Trophoblast cell (in vitro differentiated cells and primary cell): ENCODE measurements at regions not wholly inside any gene's neighbourhood (a gene's known extent, or its start where the extent isn't known, plus 50 kb on each side); places are given as distances from the start of the nearest gene placed in this dataset.

Source experiments
- DNase-seq, 2 donors: peaks; one replicate each; pipeline ENCODE4 v3.0.0-alpha.2; 2016
- H2AFZ ChIP-seq: 2 replicates; pipeline ENCODE4 v1.6.1; 2013; ENCODE audit warnings: low read length, moderate library complexity, mild to moderate bottlenecking; ENCODE audit not compliant: insufficient read depth, poor library complexity
- H2AK5ac ChIP-seq: 2 replicates; pipeline ENCODE4 v1.6.1; 2013; ENCODE audit warnings: mild to moderate bottlenecking, low read length
- H2BK120ac ChIP-seq: 2 replicates; pipeline ENCODE4 v1.6.1; 2013; ENCODE audit warnings: low read length, mild to moderate bottlenecking, moderate library complexity; ENCODE audit not compliant: insufficient read depth, poor library complexity
- H2BK12ac ChIP-seq: 2 replicates; pipeline ENCODE4 v1.6.1; 2013; ENCODE audit warnings: mild to moderate bottlenecking, low read length, moderate library complexity
- H2BK5ac ChIP-seq: 2 replicates; pipeline ENCODE4 v1.6.1; 2013; ENCODE audit warnings: low read length, low read depth, moderate library complexity, mild to moderate bottlenecking; ENCODE audit not compliant: poor library complexity
- H3K14ac ChIP-seq: 2 replicates; pipeline ENCODE4 v1.6.1; 2013; ENCODE audit warnings: mild to moderate bottlenecking, low read length
- H3K18ac ChIP-seq: 2 replicates; pipeline ENCODE4 v1.6.1; 2013; ENCODE audit warnings: mild to moderate bottlenecking, low read length
- H3K23ac ChIP-seq: 2 replicates; pipeline ENCODE4 v1.6.1; 2013; ENCODE audit warnings: low read length
- H3K27ac ChIP-seq: 2 replicates; pipeline ENCODE4 v1.5.1; 2013; ENCODE audit warnings: low read depth, mild to moderate bottlenecking, inconsistent platforms, low read length, moderate library complexity
- H3K27me3 ChIP-seq: 2 replicates; pipeline ENCODE4 v1.6.1; 2013; ENCODE audit warnings: inconsistent platforms, mild to moderate bottlenecking, low read length, moderate library complexity; ENCODE audit not compliant: insufficient read depth
- H3K36me3 ChIP-seq, 2 experiments: 1 replicate in 1 of 2; 2 replicates in 1 of 2; pipeline ENCODE4 v1.6.1; 2013; ENCODE audit warnings: low read length in 2 of 2, mild to moderate bottlenecking in 2 of 2, moderate library complexity in 1 of 2; ENCODE audit not compliant: insufficient read depth in 2 of 2, control insufficient read depth in 1 of 2
- H3K4ac ChIP-seq: 2 replicates; pipeline ENCODE4 v1.6.1; 2013; ENCODE audit warnings: low read depth, mild to moderate bottlenecking, low read length, moderate library complexity
- H3K4me1 ChIP-seq, 2 experiments: 1 replicate in 1 of 2; 2 replicates in 1 of 2; pipeline ENCODE4 v1.6.1; 2013; ENCODE audit warnings: low read length in 2 of 2, mild to moderate bottlenecking in 2 of 2, moderate library complexity in 1 of 2; ENCODE audit not compliant: insufficient read depth in 2 of 2, control insufficient read depth in 1 of 2
- H3K4me2 ChIP-seq: 2 replicates; pipeline ENCODE4 v1.6.1; 2013; ENCODE audit warnings: inconsistent platforms, mild to moderate bottlenecking, low read length, moderate library complexity
- H3K4me3 ChIP-seq: 2 replicates; pipeline ENCODE4 v1.5.1; 2013; ENCODE audit warnings: mild to moderate bottlenecking, low read depth, low read length, inconsistent platforms
- H3K79me1 ChIP-seq: one replicate; pipeline ENCODE4 v1.6.1; 2013; ENCODE audit warnings: low read length
- H3K79me2 ChIP-seq: 2 replicates; pipeline ENCODE4 v1.6.1; 2013; ENCODE audit warnings: low read length, mild to moderate bottlenecking; ENCODE audit not compliant: control insufficient read depth, insufficient read depth, poor library complexity
- H3K9ac ChIP-seq: 2 replicates; pipeline ENCODE4 v1.6.1; 2013; ENCODE audit warnings: mild to moderate bottlenecking, low read length
- H3K9me3 ChIP-seq: 2 replicates; pipeline ENCODE4 v1.6.1; 2013; ENCODE audit warnings: low read depth, mild to moderate bottlenecking, control low read depth, inconsistent platforms, low read length; ENCODE audit not compliant: insufficient read depth
- H4K12ac ChIP-seq: 2 replicates; pipeline ENCODE4 v1.6.1; 2013; ENCODE audit warnings: low read depth, mild to moderate bottlenecking, low read length, moderate library complexity
- H4K8ac ChIP-seq: 2 replicates; pipeline ENCODE4 v1.6.1; 2013; ENCODE audit warnings: low read depth, mild to moderate bottlenecking, low read length, moderate library complexity
- H4K91ac ChIP-seq: one replicate; pipeline ENCODE4 v1.6.1; 2013; ENCODE audit warnings: low read depth, mild to moderate bottlenecking, low read length, moderate library complexity
- WGBS: extraction: QIAGEN DNeasy Blood & Tissue Kit; methylation state at CpG from one replicate; pipeline ENCODE4 v1.1.7; 2013; ENCODE audit warnings: missing lambda C conversion rate; ENCODE audit not compliant: insufficient read length, insufficient coverage; ENCODE audit errors: extremely low coverage; 5-methylcytosine and 5-hydroxymethylcytosine counted together

GRCh38 chr9:26415528-26415927 is 477.1 kb downstream of the CAAP1 start:
- no peak overlapping the region for H3K18ac ChIP-seq
- H2BK120ac ChIP-seq = no peak overlapping the region
- no peaks in the 10 kb centered on the region for H3K79me2 ChIP-seq

DNA sequence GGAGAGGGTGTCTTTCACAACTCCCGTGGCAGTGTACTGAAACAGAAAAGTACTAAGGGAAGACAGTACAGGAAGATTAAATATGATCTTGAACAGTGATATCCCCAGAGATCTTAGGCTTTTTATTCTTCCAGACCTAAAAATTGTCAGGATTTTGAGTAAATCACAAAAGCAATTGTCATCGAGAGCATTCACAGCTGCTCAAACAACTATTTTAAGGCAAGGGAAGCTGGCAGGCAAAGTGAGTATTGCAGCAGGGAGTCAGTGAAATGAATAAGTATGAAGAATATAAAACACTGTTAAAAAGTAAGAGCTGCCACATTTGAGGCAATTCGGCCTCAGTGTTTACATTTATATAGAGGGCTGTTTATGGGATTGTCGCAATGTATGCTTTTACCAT is 479.0 kb downstream of the CAAP1 start:
- no CpG with 5 or more reads among the region's 4 CpGs for WGBS
- Histone ChIP-seq H3K9ac (no peak overlapping the region), H4K8ac (no peak overlapping the region), H3K79me2 (no peaks in the 10 kb centered on the region), H2AFZ (no peak overlapping the region), H3K18ac (no peak overlapping the region), H4K91ac (no peak overlapping the region), H2BK5ac (no peak overlapping the region), H4K12ac (no peak overlapping the region), H3K79me1 (no peaks in the 10 kb centered on the region), H3K36me3 (no peaks in the 10 kb centered on the region), H3K4ac (no peak overlapping the region), H3K23ac (no peak overlapping the region), H3K27ac (no peak overlapping the region), H3K4me3 (no peak overlapping the region), H3K27me3 (no peaks in the 10 kb centered on the region), H3K14ac (no peak overlapping the region), H3K4me2 (no peak overlapping the region), H2AK5ac (no peak overlapping the region), H2BK12ac (no peak overlapping the region), H3K9me3 (no peaks in the 10 kb centered on the region), H3K4me1 (no peaks in the 10 kb centered on the region), H2BK120ac (no peak overlapping the region)
- no peak for DNase-seq

More at GRCh38 chr9:26415528-26415927, 477.1 kb downstream of the CAAP1 start:
- H3K23ac ChIP-seq = no peak overlapping the region
- H2BK12ac ChIP-seq = no peak overlapping the region
- H3K27ac ChIP-seq = no peak overlapping the region
- H3K27me3 ChIP-seq = no peaks in the 10 kb centered on the region
- WGBS = no CpG with 5 or more reads among the region's 3 CpGs
- no peaks in the 10 kb centered on the region for H3K9me3 ChIP-seq
- no peak overlapping the region for H2AFZ ChIP-seq
- DNase-seq = no peak
- no peak overlapping the region for H4K8ac ChIP-seq
- no peaks in the 10 kb centered on the region for H3K36me3 ChIP-seq
- no peak overlapping the region for H3K14ac ChIP-seq
- H3K9ac ChIP-seq = no peak overlapping the region
- no peaks in the 10 kb centered on the region for H3K4me1 ChIP-seq
- H3K4me3 ChIP-seq = no peak overlapping the region
- H2AK5ac ChIP-seq = no peak overlapping the region
- H3K79me1 ChIP-seq = no peaks in the 10 kb centered on the region
- H4K12ac ChIP-seq = no peak overlapping the region
- H3K4ac ChIP-seq = no peak overlapping the region
- no peak overlapping the region for H3K4me2 ChIP-seq
- H4K91ac ChIP-seq = no peak overlapping the region
- H2BK5ac ChIP-seq = no peak overlapping the region

GRCh38 chr9:26412446-26412845 is 480.2 kb downstream of the CAAP1 start:
- H2BK120ac ChIP-seq = no peak overlapping the region
- no peak overlapping the region for H4K91ac ChIP-seq
- H3K9ac ChIP-seq = no peak overlapping the region
- H3K23ac ChIP-seq = no peak overlapping the region
- no peak overlapping the region for H3K18ac ChIP-seq
- WGBS = 100% methylated on average over 1 of the region's 1 CpG
- no peak overlapping the region for H3K27ac ChIP-seq
- no peak overlapping the region for H3K14ac ChIP-seq
- no peak overlapping the region for H2AFZ ChIP-seq
- H3K4me1 ChIP-seq = no peaks in the 10 kb centered on the region
- H3K36me3 ChIP-seq = no peaks in the 10 kb centered on the region
- H3K4ac ChIP-seq = no peak overlapping the region
- no peak overlapping the region for H3K4me2 ChIP-seq
- H4K12ac ChIP-seq = no peak overlapping the region
- no peaks in the 10 kb centered on the region for H3K79me1 ChIP-seq
- H2BK5ac ChIP-seq = no peak overlapping the region
- no peaks in the 10 kb centered on the region for H3K27me3 ChIP-seq
- no peak overlapping the region for H3K4me3 ChIP-seq
- no peak overlapping the region for H2AK5ac ChIP-seq
- no peak overlapping the region for H2BK12ac ChIP-seq
- no peaks in the 10 kb centered on the region for H3K9me3 ChIP-seq
- H3K79me2 ChIP-seq = no peaks in the 10 kb centered on the region
- no peak for DNase-seq
- H4K8ac ChIP-seq = no peak overlapping the region

DNA sequence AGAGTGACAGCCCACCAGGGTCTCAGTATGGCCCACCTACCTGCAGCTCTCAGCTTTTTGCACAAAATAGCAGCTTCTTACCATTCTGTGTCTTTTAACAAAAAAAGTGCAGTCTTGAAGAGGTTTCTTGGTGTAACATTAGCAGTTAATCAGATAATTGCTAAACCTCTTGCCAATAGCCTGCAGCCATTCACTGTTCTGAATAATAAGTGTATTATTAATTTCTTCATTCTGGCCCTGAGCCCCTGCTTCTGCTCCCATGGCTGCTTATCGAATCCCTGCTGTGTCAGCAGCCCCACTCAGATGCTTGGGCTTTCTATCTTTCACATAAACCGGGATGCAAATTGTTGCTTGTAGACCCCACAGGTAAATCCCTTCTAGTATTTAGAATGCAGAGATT is 485.9 kb downstream of the CAAP1 start:
- Histone ChIP-seq H3K4ac (no peak overlapping the region), H3K23ac (no peak overlapping the region), H3K79me2 (no peaks in the 10 kb centered on the region), H4K8ac (no peak overlapping the region), H3K9ac (no peak overlapping the region), H3K14ac (no peak overlapping the region), H3K9me3 (no peaks in the 10 kb centered on the region), H4K12ac (no peak overlapping the region), H4K91ac (no peak overlapping the region), H3K27me3 (no peaks in the 10 kb centered on the region), H2AFZ (no peak overlapping the region), H2BK12ac (no peak overlapping the region), H2AK5ac (no peak overlapping the region), H3K4me1 (no peaks in the 10 kb centered on the region), H3K4me2 (no peak overlapping the region), H3K18ac (no peak overlapping the region), H3K79me1 (no peaks in the 10 kb centered on the region), H3K27ac (no peak overlapping the region), H2BK120ac (no peak overlapping the region), H3K4me3 (no peak overlapping the region), H3K36me3 (no peaks in the 10 kb centered on the region), H2BK5ac (no peak overlapping the region)
- no peak for DNase-seq
- WGBS = no CpG with 5 or more reads among the region's 2 CpGs
